Stimulated activated naive CD8-positive, alpha-beta T cell treated with anti-CD3 and anti-CD28 coated beads, Interleukin-15, Interleukin-2, amounts not matched to agents 100 ng/mL and 50 ng/mL, for 24 hours (primary cell): ENCODE measurements at regions not wholly inside any gene's neighbourhood (a gene's known extent, or its start where the extent isn't known, plus 50 kb on each side); places are given as distances from the start of the nearest gene placed in this dataset.

ENCODE experiments used
- H3K27ac Mint-ChIP-seq: one replicate; pipeline ENCODE4 v1.8.0; 2021; ENCODE audit warnings: mild to moderate bottlenecking, mixed read lengths
- H3K27me3 Mint-ChIP-seq: one replicate; pipeline ENCODE4 v1.8.0; 2021; ENCODE audit warnings: mixed read lengths
- H3K36me3 Mint-ChIP-seq: one replicate; pipeline ENCODE4 v1.8.0; 2021; ENCODE audit warnings: low read depth, mixed read lengths
- H3K4me1 Mint-ChIP-seq: one replicate; pipeline ENCODE4 v1.8.0; 2021; ENCODE audit warnings: low read depth, mixed read lengths
- H3K4me3 Mint-ChIP-seq: one replicate; pipeline ENCODE4 v1.8.0; 2021; ENCODE audit warnings: mild to moderate bottlenecking, mixed read lengths
- H3K9me3 Mint-ChIP-seq: one replicate; pipeline ENCODE4 v1.8.0; 2021; ENCODE audit warnings: mixed read lengths

DNA sequence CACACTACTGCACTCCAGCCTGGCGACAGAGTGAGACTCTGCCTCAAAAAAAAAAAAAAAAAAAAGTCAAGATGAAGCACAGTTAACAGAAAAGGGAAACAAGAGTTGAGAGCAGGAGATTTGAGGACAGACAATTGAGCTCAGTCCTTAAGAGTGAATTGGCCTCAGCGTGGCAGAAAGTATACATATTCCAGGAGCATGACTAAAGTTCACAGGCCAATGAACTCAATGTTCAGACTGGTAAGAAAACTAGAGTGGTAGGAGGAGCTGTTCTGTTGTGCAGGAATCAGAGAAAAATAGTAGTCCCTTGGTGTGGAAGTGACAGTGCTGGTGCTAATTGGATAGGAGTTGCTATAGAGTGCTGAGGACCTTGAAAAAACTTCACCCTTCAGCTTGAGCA, 60.0 kb downstream of the NRN1 start:
- H3K27ac Mint-ChIP-seq = no peak overlapping the region
- H3K4me3 Mint-ChIP-seq = no peak overlapping the region
- peaks cover 6% of the 10 kb centered on the region for H3K27me3 Mint-ChIP-seq
- H3K36me3 Mint-ChIP-seq = peaks cover 8% of the 10 kb centered on the region
- peaks cover 12% of the 10 kb centered on the region for H3K9me3 Mint-ChIP-seq
- H3K4me1 Mint-ChIP-seq = no peaks in the 10 kb centered on the region

DNA sequence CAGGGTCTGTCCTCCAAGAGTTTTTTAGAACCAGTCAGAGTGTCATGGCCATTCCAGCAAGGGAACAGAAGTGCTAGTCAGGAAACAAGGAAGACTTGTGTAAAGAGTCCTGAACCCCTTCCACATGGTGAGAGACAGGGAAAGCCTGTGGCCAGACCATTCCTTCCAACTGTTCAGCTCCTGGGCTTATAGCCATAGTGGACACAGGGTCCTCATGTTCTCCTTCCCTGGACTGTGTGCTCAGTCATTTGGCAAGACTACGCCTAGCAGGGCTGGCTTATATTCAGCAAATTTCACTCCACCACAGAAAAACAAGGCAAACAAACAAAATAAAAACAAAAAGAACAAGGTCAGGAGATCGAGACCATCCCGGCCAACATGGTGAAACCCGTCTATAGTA, 60.5 kb downstream of the NRN1 start:
- H3K36me3 Mint-ChIP-seq = peaks cover 8% of the 10 kb centered on the region
- peaks cover 6% of the 10 kb centered on the region for H3K27me3 Mint-ChIP-seq
- H3K27ac Mint-ChIP-seq = no peak overlapping the region
- H3K4me3 Mint-ChIP-seq = no peak overlapping the region
- H3K4me1 Mint-ChIP-seq = no peaks in the 10 kb centered on the region
- peaks cover 12% of the 10 kb centered on the region for H3K9me3 Mint-ChIP-seq

DNA sequence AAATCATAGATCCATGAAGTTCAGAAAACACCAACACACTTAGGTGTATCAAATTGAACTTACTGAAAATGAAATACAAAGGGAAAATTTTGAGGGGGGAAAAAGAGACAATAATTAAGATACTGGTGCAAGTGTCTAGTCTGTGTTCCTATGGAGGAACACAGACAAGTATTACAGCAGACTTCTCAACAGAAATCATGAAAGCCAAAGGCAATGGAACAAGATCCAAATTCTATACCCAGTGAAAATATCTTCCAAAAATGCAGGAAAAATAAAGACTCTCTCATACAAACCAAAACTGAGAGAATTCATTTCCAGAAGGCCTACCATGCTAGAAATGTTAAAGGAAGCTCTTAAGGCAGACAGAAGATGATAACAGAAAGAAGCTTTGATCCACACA, 63.1 kb downstream of the NRN1 start:
- Mint-ChIP-seq H3K27ac (no peak overlapping the region), H3K9me3 (peaks cover 12% of the 10 kb centered on the region), H3K4me1 (no peaks in the 10 kb centered on the region), H3K27me3 (peaks cover 3% of the 10 kb centered on the region), H3K36me3 (peaks cover 8% of the 10 kb centered on the region), H3K4me3 (no peak overlapping the region)

DNA sequence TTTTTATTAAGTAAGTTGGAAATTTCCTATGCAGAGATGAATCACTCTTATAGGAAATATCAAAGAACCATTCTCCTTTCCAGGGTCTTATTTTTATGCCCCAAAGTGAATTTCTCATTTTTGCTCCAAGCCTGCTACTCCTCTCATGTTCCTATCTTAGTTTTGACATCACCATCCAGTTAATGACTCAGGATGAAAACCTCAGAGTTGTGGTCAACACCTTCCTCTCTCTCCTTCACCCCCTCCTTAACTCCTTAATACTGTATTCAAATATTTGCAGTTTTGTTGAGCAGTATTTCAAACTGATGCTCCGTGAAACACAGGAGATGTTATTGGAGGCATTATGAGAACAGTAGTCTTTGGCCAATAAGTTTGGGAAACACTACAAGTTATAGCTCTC, 64.1 kb downstream of the NRN1 start:
- Mint-ChIP-seq H3K4me1 (no peaks in the 10 kb centered on the region), H3K27me3 (peaks cover 3% of the 10 kb centered on the region), H3K36me3 (peaks cover 8% of the 10 kb centered on the region), H3K9me3 (peaks cover 12% of the 10 kb centered on the region), H3K4me3 (no peak overlapping the region), H3K27ac (no peak overlapping the region)

DNA sequence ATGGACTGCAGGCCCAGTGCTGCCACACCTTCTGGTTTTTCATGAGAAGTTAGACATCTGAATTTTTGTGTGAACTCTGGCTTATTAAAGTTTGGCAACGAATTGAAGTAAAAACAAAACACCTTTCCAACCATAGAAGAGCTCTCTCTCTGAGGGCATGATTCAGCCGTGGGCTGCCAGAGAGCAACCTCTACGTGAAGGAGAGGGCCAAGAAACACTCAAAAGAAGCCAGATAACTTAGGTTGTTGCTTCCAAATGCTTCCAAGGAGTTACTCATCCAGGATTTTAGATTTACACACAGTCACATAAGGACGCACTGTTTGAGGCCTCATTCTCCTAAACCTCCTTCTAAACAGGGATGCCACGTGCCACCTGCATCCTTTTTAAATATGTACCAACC, 65.5 kb downstream of the NRN1 start:
- H3K9me3 Mint-ChIP-seq = peaks cover 12% of the 10 kb centered on the region
- H3K36me3 Mint-ChIP-seq = peaks cover 8% of the 10 kb centered on the region
- peaks cover 2% of the 10 kb centered on the region for H3K27me3 Mint-ChIP-seq
- H3K27ac Mint-ChIP-seq = no peak overlapping the region
- H3K4me1 Mint-ChIP-seq = no peaks in the 10 kb centered on the region
- H3K4me3 Mint-ChIP-seq = no peak overlapping the region

DNA sequence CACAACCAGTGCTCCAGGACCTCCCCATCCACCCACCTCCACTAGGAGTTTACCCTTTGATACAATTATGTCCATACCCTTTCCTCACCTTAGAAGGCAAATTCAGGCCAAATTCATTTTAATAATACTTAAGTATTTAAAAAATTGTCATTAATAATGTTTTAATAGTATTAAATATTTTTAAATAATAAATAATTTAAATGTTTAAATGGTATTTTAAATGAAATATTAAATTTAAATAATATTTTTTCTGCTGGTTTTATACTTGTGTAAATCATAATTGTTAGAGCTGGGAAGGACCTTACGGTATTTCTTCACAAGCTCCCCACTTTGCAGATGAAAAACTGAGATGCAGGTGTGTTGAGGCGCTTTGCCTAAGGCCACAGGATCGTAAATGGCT, 67.8 kb downstream of the NRN1 start:
- Mint-ChIP-seq H3K9me3 (peaks cover 9% of the 10 kb centered on the region), H3K36me3 (peaks cover 8% of the 10 kb centered on the region), H3K4me1 (no peaks in the 10 kb centered on the region), H3K27ac (no peak overlapping the region), H3K4me3 (no peak overlapping the region), H3K27me3 (no peaks in the 10 kb centered on the region)

DNA sequence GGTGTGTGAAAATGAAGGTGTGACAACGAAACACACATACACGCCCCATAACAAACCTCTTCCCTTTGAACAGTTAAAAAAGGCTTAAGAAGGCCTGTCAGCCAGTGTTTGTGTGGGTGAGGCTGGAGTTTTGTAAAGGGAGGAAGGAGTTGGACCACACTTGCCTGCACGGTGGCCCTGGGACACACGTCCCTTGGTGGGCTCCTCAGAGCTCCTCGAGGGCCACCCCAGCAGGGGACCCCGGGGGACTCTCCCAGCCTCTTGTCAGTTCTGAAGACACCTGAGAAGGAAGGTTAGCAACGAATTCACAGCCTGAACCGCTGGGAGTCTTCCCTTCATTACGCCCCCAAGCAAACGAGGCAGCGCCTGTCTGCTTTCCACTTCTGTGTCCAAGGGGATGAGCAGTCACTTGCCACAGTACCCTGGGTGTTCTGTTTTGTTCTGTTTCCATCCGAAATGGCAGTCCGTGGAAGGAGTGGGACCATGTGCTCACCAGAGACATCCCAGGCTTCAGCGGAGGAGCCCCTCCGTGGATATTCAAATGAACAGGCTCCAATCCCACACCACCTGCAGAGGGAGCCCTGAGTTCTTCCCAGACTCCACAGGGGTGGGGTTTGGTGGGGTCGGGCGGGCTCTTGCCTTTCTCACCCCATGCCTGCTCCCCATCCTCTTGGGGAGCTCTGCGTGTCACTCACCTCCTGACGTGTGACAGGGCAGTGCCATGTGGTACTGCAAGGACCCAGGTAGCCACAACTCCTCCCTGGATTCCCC, 68.6 kb downstream of the NRN1 start:
- no peak overlapping the region for H3K4me3 Mint-ChIP-seq
- H3K27me3 Mint-ChIP-seq = no peaks in the 10 kb centered on the region
- H3K36me3 Mint-ChIP-seq = peaks cover 2% of the 10 kb centered on the region
- H3K9me3 Mint-ChIP-seq = peaks cover 2% of the 10 kb centered on the region
- H3K27ac Mint-ChIP-seq = no peak overlapping the region
- no peaks in the 10 kb centered on the region for H3K4me1 Mint-ChIP-seq

DNA sequence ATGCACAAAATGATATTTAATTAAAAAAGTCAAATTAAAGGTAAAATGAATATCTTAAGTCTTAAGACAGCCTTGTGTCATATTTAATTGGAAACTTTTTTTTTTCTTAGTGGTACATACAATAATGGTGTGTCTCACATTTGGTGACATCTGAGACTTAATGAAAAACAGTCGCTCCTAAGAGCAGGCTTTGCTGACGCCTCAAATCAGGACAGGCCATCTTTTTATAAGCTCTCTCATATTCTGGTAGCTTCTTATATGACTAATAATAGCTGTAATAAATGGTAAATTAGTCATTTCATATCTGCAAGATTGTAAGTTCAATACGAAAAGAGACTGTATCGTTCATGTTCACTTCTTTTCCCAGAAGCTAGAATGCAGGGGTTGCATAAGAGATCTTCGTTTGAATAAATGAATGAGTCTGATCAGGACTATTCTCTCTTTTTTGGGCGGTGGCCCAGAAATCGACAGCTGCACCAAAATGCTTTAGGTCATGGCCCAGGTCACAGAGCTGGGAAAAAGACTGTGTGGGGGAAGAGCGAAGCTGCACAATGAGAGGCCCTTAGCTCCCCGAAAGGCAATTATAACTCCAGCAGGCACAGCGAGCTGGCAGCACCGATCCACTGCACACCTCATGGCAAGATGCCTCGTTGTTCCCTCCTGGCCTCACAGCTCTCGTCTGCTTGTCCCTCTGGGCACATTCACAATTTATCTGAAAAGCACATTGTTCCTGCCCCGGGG, 69.4 kb downstream of the NRN1 start:
- peaks cover 8% of the 10 kb centered on the region for H3K27me3 Mint-ChIP-seq
- H3K36me3 Mint-ChIP-seq = no peaks in the 10 kb centered on the region
- no peaks in the 10 kb centered on the region for H3K9me3 Mint-ChIP-seq
- no peak overlapping the region for H3K27ac Mint-ChIP-seq
- no peak overlapping the region for H3K4me3 Mint-ChIP-seq
- H3K4me1 Mint-ChIP-seq = no peaks in the 10 kb centered on the region

DNA sequence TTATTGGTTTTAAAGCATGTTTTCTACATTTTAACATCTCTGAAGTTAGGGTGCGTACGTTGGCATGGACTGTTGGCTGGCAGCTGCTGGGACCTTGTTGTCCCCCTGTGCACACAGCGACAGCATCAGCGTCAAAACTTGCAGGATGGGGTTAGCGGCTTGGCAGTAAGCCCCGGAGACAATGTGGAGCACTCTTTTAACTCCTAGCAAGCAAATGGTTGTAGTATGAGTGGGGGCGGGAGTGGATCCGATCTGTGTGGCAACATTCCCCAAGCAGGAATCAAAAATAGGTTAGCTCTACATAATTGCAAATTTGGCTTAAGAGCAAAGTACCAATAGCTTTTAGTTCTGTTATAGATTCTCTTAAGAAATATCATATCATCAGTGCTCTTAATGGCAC, 70.1 kb downstream of the NRN1 start:
- H3K27me3 Mint-ChIP-seq = peaks cover 10% of the 10 kb centered on the region
- no peaks in the 10 kb centered on the region for H3K36me3 Mint-ChIP-seq
- no peaks in the 10 kb centered on the region for H3K4me1 Mint-ChIP-seq
- no peak overlapping the region for H3K4me3 Mint-ChIP-seq
- no peak overlapping the region for H3K27ac Mint-ChIP-seq
- H3K9me3 Mint-ChIP-seq = no peaks in the 10 kb centered on the region

DNA sequence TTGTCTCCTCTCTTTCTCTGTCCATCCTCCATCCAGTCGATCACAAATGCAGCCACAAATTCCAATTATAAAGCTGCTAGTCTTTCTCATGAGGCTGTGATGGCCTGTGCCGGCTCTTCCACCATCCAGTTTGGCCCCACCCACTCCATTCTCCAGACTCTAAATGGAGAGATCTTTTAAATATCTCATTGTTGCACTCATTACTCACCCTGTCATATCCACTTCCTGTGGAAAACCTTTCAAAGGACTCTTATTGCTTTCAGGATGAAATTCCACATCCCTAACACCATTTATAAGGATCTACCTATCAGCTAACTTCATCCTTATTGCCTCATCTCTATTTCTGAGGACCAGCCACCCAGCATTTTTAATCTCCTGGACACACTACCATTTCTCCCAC, 70.6 kb downstream of the NRN1 start:
- Mint-ChIP-seq H3K4me3 (no peak overlapping the region), H3K27me3 (peaks cover 10% of the 10 kb centered on the region), H3K9me3 (no peaks in the 10 kb centered on the region), H3K4me1 (no peaks in the 10 kb centered on the region), H3K27ac (no peak overlapping the region), H3K36me3 (no peaks in the 10 kb centered on the region)

DNA sequence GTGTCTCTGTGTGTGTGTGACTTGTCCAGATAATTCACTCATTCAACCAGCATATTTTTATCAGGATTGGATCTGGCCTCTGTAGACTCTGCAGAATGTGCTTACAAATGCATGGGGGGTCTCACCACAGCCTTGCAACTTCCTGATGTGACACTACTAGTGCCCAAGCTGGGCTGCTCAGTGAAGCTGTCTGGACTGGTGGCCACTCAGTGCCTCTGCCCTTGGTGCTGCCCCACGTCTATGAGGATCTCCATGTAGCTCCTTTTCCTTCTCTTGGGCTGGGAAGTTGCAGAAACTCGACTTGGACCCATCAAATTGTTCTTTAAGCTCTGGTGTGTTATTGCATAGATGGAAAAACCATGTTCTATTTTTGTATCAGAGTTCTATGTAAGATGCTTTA, 75.8 kb downstream of the NRN1 start:
- Mint-ChIP-seq H3K27me3 (peaks cover 10% of the 10 kb centered on the region), H3K36me3 (no peaks in the 10 kb centered on the region), H3K4me1 (no peaks in the 10 kb centered on the region), H3K27ac (no peak overlapping the region), H3K9me3 (peaks cover 6% of the 10 kb centered on the region), H3K4me3 (no peak overlapping the region)

DNA sequence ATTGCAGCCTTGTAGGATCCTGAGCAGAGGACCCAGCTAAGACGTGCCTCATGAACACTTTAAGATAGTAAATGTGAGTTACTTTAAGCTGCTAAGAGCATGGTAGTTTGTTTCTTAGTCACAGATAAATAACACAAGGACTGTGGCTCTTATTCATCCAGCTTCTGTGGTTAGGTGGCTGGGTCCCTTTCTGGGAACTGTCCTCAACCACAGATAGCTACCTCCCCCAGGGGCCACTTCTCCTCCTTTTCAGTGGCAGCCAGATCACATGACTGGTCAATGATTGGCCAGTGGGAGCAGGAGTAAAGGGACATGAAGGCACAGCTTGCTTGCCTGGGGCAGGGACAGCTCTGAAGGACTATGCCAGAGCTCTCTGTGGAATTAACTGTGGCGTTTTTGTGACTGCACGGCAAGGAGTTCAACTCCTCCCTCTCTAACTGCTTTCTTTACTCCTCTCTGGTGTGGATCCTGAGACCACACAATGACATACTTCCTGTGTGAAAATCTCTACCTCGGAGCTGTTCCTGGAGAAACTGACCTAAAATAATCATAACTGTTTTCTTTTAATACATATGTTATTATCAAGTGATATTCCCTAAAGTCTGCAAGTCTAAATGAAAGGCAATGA, 76.5 kb downstream of the NRN1 start:
- Mint-ChIP-seq H3K27me3 (peaks cover 10% of the 10 kb centered on the region), H3K9me3 (peaks cover 9% of the 10 kb centered on the region), H3K36me3 (no peaks in the 10 kb centered on the region), H3K4me3 (no peak overlapping the region), H3K4me1 (no peaks in the 10 kb centered on the region), H3K27ac (no peak overlapping the region)

DNA sequence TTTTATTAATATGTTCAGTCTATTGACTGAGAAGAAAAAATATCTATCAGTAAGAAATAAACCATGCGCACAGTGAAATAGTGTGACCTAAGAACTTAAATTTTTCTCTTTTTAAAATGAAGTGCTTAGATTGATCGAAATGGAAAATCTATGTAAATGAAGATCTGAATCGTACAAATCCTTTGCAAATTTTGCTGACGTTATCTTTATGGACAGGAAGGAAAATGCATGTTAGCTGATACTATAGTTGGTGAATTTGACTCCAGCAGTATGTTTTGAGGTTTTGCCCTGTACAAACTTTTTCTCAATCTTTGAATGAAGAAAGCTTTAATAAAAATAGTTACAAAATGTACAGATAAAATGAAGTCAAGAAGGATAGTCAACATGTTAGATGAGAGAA, 82.9 kb downstream of the NRN1 start:
- peaks cover 5% of the 10 kb centered on the region for H3K27me3 Mint-ChIP-seq
- H3K27ac Mint-ChIP-seq = no peak overlapping the region
- no peaks in the 10 kb centered on the region for H3K36me3 Mint-ChIP-seq
- peaks cover 20% of the 10 kb centered on the region for H3K9me3 Mint-ChIP-seq
- no peaks in the 10 kb centered on the region for H3K4me1 Mint-ChIP-seq
- no peak overlapping the region for H3K4me3 Mint-ChIP-seq

DNA sequence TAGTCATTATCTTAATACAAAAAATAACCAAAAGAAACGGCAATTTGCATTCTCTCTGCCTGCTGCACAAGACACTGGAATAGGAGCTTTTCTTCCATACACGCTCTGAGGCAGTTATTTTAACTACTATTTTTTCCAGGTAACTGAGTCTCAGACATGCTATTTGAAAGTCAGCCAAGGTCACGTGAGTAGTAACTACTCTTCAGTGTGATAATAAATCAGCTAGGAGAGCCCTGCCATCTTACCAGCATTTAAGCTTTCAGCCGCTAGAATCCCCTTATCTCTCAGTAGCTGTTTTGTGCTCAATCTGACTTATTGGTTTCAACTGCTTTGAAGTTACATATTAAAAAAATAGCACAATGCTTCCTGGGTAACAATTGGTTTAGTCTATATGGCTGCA, 84.5 kb downstream of the NRN1 start:
- Mint-ChIP-seq H3K36me3 (no peaks in the 10 kb centered on the region), H3K9me3 (peaks cover 20% of the 10 kb centered on the region), H3K27me3 (peaks cover 5% of the 10 kb centered on the region), H3K4me1 (no peaks in the 10 kb centered on the region), H3K27ac (no peak overlapping the region), H3K4me3 (no peak overlapping the region)

DNA sequence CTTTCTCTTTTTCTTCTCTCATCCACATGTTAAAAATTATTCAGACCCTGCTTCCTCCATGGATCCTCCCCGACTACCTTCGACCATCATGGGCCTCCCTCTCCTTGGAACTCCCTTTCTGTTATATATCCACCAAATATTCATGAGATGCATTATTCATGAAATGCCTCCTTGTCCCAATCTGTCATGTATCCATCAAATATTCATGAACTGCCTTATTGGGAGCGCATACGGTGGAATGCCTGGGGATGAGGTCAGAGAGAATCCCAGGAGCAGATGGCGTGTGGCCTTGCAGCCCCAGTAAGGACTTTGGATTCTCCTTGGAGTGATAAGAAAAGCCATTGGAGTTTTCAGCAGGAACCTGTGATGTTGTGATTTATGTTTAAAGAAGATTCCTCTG, 97.0 kb downstream of the NRN1 start:
- Mint-ChIP-seq H3K4me1 (no peaks in the 10 kb centered on the region), H3K27ac (no peak overlapping the region), H3K9me3 (peaks cover under 1% of the 10 kb centered on the region), H3K36me3 (no peaks in the 10 kb centered on the region), H3K27me3 (no peaks in the 10 kb centered on the region), H3K4me3 (no peak overlapping the region)
